ENCODE measurements at regions not wholly inside any gene's neighbourhood (a gene's known extent, or its start where the extent isn't known, plus 50 kb on each side); places are given as distances from the start of the nearest gene placed in this dataset.
A peak's percentile ranks its signal among the peaks of the same experiment; 100 is the strongest.

- Histone ChIP-seq H4K20me1 (replicated peaks; ENCODE audit: control insufficient read depth, extremely low read depth, insufficient read depth, low read length) (no peaks in the 10 kb centered on the region), H3K27ac (ENCODE audit: insufficient read depth, low read depth, low read length) (no peak overlapping the region), H3K4me1 (ENCODE audit: control insufficient read depth, extremely low read depth, insufficient read depth, low read length) (peaks cover 6% of the 10 kb centered on the region), H3K27me3 (ENCODE audit: control insufficient read depth in 2 of 2, insufficient read depth in 2 of 2, low read length in 2 of 2) (peaks cover 0 to 4% of the 10 kb centered on the region in 2 experiments), H3K36me3 (ENCODE audit: control insufficient read depth in 2 of 2, extremely low read depth in 1 of 2, insufficient read depth in 2 of 2, low read length in 2 of 2) (no peaks in the 10 kb centered on the region), H2AFZ (ENCODE audit: low read depth, low read length) (no peak overlapping the region), H3K4me3 (replicated peaks in 1 of 3; ENCODE audit: insufficient read depth in 1 of 3, low read depth in 1 of 3, low read length in 3 of 3) (no peak overlapping the region), H3K4me2 (ENCODE audit: insufficient read depth, low read length) (no peak overlapping the region), H3K9ac (replicated peaks; ENCODE audit: extremely low read depth, insufficient read depth, low read length) (no peak overlapping the region), H3K9me3 (replicated peaks; ENCODE audit: control insufficient read depth, insufficient read depth, low read length) (no peaks in the 10 kb centered on the region), H3K9me1 (replicated peaks; ENCODE audit: control insufficient read depth, extremely low read depth, insufficient read depth, low read length) (no peaks in the 10 kb centered on the region), H3K79me2 (ENCODE audit: control insufficient read depth, insufficient read depth, low read length) (no peaks in the 10 kb centered on the region)
- FAIRE-seq: no peak
- ChIA-PET POLR2A (no interaction called here), CTCF (interaction anchor here (2.6 kb wide), 1 partner anchor 81 kb away, joined by 8 read pairs; no protein-coding TSS in a partner anchor)
- no TSS peak for BruUV-seq (replicated peaks)
- dilution Hi-C loops (cut with MboI; ENCODE audit: extremely low pct_ligation_motif_present, low sequenced_read_pairs) (no loop called here), intact Hi-C loops (cut with micrococcal nuclease) (no loop called here)
- no peak for DNase-seq (ENCODE audit: low read depth, low spot score)
- no peak for TF ChIP-seq EZH2 (IDR thresholded peaks at IDR 0.05; ENCODE audit: borderline replicate concordance, low read depth, low read length, severe bottlenecking)
- no peak for TF ChIP-seq GATA2 (IDR thresholded peaks at IDR 0.05; ENCODE audit: insufficient read depth, insufficient read length, low read depth, low read length)
Measured at GRCh38 chr6:40946738-40947301, 92.2 kb downstream of the UNC5CL start.

DNA sequence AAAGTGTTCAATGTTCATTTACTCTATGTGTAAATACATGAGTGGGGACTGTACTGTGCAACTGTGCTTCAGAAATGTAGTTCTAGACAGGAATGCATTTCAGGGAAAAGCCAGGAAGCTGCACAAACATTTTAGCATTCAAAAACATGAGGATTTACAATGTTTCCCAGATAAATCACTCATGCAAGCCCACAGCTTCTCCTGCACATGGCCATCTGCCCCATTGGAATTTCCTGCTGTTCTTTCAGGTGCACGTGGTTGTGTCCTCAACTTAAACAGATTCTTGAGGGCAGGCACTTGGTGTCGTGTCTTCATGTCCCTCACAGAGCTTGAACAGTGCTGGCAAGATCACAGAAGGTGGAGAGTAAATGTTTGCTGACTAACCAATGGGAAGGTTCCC, 101.5 kb downstream of the UNC5CL start:
- intact Hi-C loops (cut with micrococcal nuclease): loop anchor here (1.0 kb wide), 1 partner anchor 60 kb away; no protein-coding TSS in a partner anchor
- POLR2A ChIA-PET: interaction anchor here (1.4 kb wide), 1 partner anchor 60 kb away, joined by 5 read pairs; no protein-coding TSS in a partner anchor
- no peak for FAIRE-seq

More for the DNA sequence above, 101.5 kb downstream of the UNC5CL start:
- CTCF ChIA-PET: no interaction called here
- Histone ChIP-seq H3K27me3 (ENCODE audit: control insufficient read depth in 2 of 2, insufficient read depth in 2 of 2, low read length in 2 of 2) (peaks cover 0 to 3% of the 10 kb centered on the region in 2 experiments), H3K79me2 (ENCODE audit: control insufficient read depth, insufficient read depth, low read length) (no peaks in the 10 kb centered on the region), H3K9me1 (replicated peaks; ENCODE audit: control insufficient read depth, extremely low read depth, insufficient read depth, low read length) (no peaks in the 10 kb centered on the region), H2AFZ (ENCODE audit: low read depth, low read length) (peak overlapping the region; percentile 13), H3K4me1 (ENCODE audit: control insufficient read depth, extremely low read depth, insufficient read depth, low read length) (peaks cover 6% of the 10 kb centered on the region), H3K9ac (replicated peaks; ENCODE audit: extremely low read depth, insufficient read depth, low read length) (no peak overlapping the region), H3K9me3 (replicated peaks; ENCODE audit: control insufficient read depth, insufficient read depth, low read length) (no peaks in the 10 kb centered on the region), H4K20me1 (replicated peaks; ENCODE audit: control insufficient read depth, extremely low read depth, insufficient read depth, low read length) (no peaks in the 10 kb centered on the region), H3K4me2 (ENCODE audit: insufficient read depth, low read length) (no peak overlapping the region), H3K27ac (ENCODE audit: insufficient read depth, low read depth, low read length) (peak overlapping the region; percentile 7), H3K36me3 (ENCODE audit: control insufficient read depth in 2 of 2, extremely low read depth in 1 of 2, insufficient read depth in 2 of 2, low read length in 2 of 2) (no peaks in the 10 kb centered on the region), H3K4me3 (replicated peaks in 1 of 3; ENCODE audit: insufficient read depth in 1 of 3, low read depth in 1 of 3, low read length in 3 of 3) (no peak overlapping the region)
- no TSS peak for BruUV-seq (replicated peaks)
- TF ChIP-seq MAX (IDR thresholded peaks at IDR 0.05; ENCODE audit: insufficient read depth, insufficient read length) (peak; percentile 62), JUN (IDR thresholded peaks at IDR 0.05; ENCODE audit: borderline replicate concordance, insufficient read depth, insufficient read length, low read depth) (no peak)
- peak; percentile 72 for DNase-seq (ENCODE audit: low read depth, low spot score)
- dilution Hi-C loops (cut with MboI; ENCODE audit: extremely low pct_ligation_motif_present, low sequenced_read_pairs): no loop called here
